NCI-H510A treated with DMSO at 0.1 percent for 48 hours (cell line): ENCODE measurements at regions not wholly inside any gene's neighbourhood (a gene's known extent, or its start where the extent isn't known, plus 50 kb on each side); places are given as distances from the start of the nearest gene placed in this dataset.

Experiments used
- DNase-seq: peaks from one replicate; lab custom pipeline; 2025; lab: John Stamatoyannopoulos, UW

DNA sequence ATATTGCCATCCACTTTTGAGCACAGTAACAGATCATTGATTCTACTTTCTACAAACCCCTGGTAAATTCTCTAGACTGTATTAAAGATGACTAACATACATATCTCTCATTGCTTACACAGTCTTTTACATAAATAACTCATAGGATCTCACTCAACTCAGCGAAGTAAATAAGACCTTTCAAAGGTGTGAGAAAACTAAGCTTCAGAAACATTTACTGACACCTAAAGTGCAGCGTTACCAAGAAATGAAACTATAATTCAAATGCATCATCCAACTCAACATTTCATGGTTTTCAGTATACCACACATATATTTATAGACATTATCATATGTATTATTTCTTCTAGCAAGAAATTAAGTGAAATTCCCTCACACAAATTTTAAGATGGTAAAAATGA is 189.8 kb downstream of the METTL4 start:
- DNase-seq = no peak

DNA sequence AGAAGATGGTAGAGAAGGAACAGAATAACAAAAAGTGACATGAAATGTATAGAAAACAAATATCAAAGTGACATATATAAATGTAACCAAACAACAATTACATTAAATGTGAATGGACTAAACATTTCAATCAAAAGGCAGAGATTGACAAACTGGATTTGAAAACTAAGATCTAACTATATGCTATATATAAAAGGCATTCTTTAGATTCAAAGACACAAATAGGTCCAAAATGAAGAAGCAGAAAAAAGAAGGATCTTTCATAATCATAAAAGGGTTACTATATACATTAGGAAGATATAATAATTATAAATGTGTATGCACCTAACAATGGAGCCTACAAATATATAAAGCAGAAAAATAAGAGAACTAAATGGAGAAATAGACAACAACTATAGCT is 183.7 kb downstream of the METTL4 start:
- no peak for DNase-seq

GRCh38 chr18:2390158-2390557 is 181.1 kb downstream of the METTL4 start:
- DNase-seq = no peak

DNA sequence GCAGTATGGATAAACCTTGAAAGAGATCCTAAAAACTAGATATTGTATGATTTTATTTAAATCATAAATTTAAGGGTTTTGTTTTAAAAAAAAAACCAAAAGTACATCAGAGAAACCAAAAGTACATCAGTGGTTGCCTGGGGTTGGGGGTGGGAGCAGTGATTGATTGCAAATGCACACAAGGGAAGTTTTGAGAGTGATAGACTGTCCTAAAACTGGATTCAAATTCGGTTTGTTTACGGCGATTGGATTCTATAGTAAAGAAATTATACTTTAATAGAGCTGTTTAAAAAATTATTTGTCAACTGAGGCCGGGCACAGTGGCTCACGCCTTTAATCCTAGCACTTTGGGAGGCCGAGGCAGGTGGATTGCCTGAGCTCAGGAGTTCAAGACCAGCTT is 179.8 kb downstream of the METTL4 start:
- DNase-seq = no peak

- no peak for DNase-seq
These were observed 178.9 kb downstream of the METTL4 start for GRCh38 chr18:2392446-2392845.

DNA sequence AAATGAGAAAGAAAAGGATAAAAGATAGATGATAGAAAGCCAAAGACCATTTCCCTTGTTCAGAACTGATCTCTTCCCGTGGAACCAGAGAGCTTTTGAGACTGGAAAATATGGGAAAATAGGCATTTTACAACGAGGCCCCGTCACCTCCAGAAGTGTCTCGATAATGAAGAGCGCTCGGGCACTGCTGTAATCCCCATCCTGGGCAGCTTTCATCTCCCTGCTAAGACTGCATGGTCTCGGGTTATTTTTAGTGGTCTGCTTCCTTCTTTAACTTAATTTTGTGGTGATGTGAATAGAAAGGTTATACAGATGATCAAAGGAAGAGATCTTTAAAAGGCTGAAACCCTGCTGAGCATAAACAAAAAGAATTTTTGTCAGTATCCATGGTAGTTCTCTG is 176.6 kb downstream of the METTL4 start:
- no peak for DNase-seq

DNA sequence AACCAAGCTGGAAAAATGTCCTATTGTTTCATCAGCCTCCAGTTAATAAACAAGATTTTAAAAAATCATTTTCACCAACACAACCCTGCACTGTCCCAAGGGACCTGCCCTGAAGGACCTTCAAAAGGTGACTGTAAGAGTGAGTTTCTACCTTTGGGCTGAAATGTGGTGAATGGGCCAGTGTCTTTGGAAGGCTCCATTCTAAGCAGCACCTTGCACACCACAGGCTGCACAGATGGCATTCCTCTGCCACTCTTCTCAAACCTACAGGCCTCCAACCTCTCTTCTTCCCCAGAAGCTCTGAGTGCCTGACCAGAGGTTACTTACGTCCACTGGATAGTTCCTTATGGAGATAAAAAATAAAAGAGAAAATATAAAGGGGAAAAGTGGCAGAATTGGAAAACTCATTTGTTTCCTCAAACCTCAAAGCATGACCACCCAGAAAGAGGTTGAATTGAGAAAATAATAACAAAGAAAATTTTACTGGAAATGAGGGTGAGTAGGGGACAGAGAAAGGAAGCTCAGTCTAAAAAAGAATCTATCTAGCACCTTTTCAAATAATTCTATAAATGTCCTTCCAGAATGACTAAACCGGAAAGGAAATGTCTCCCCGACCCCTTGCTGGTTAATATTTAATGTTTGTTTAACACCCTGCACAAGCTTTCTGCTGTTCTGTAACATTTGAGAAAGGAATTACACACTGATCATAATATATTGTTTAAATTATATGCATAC is 175.7 kb downstream of the METTL4 start:
- no peak for DNase-seq

DNA sequence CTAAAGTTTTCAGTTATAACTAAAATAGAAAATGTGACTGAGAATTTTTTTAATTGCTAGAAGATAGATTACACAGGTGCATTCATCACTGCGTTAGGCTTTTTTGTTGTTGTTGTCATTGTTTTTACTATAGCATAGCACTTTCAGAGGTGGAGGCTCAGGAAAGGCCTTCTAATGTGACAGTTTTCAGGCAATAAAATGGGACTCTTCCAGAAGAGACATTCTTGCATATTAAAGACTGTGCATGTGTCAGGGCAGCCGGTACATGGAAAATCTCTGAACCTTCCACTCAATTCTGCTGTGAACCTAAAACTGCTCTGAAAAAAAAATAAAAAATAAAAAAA is 175.2 kb downstream of the METTL4 start:
- no peak for DNase-seq

GRCh38 chr18:2400701-2401196 is 170.6 kb downstream of the METTL4 start:
- DNase-seq = no peak

GRCh38 chr18:2402084-2402483 is 169.2 kb downstream of the METTL4 start:
- DNase-seq = no peak

DNA sequence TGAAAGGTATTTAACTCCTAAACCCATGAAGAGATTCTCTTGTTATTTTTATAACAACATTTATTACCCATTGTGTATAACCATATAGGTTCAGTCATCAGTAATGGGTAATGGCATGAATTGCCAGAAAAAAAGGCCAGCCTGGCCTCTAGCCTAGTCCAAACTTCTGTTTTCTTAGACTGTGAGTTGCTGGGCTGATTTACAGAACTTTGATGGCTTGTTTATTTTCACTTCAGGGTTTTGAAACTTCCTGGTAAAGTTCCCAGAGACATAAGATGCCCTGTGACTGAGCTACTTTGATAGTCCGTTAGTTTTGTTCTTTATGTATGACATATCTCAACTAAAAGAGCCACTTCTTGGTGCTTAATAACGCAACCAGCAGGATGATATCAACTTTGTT is 164.8 kb downstream of the METTL4 start:
- DNase-seq = no peak

DNA sequence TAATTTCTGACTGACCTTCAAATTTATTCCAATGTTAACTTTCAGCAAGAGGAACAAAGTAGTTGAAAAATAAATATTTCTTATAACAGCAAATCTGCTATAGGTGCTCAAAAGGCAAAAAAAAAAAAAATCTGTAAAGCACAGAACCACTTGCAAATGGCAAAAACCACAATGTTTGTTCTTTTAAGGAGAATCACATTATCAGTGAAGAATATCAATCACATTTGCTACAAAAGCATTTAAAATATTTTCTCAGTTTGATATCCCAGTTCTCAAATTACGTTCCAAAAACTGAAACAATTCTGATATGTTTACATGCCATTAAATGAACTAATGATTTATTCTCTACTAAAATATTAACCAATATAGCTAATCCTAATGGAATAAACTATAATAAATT is 163.3 kb downstream of the METTL4 start:
- no peak for DNase-seq

DNA sequence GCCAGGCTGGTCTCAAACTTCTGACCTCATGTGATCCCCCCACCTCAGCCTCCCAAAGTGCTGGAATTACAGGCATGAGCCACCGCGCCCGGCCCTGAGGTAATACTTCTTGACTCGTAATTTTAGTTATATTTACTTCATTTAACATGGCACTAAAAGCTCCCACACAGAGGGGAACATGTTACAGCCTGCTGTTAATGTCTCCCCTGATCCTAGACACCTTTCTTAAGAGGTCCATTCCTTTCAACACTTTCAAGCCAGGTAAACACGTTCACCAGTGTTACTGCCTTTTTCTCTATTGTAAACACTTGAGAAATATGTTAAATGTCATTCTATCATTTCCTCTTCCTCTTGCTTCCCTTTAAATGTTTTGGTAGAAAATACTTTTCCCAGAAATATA is 161.4 kb downstream of the METTL4 start:
- no peak for DNase-seq

- DNase-seq = no peak
These were observed 160.6 kb downstream of the METTL4 start for GRCh38 chr18:2410688-2411087.

DNA sequence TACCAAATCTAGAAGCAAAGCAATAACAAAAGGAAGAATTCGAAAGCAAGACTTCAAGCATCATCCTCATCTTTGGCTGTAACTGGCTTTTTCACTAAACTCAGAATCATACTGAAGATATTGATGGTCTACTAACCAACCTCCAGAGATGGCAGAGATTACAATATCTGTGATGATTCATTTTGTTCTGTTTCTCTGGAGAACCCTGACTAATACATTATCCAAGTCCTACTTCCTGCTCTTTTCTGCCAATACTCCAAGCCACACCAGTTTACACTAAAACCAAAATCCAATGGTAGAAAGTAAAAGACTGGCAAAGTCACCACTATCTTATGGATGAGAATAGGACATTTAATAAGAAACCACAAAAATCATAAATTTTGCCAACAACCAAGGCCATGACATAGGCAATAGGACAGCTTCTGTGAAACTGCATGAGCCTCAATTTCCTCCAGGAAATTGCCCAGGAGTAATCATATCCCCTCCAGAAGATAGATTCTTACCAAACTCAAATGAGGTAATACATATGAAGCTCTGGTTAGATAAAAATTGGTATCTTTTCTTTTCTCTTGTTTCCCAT is 159.8 kb downstream of the METTL4 start:
- no peak for DNase-seq

- DNase-seq = no peak
These were observed 159.0 kb downstream of the METTL4 start for GRCh38 chr18:2412281-2412680.

DNA sequence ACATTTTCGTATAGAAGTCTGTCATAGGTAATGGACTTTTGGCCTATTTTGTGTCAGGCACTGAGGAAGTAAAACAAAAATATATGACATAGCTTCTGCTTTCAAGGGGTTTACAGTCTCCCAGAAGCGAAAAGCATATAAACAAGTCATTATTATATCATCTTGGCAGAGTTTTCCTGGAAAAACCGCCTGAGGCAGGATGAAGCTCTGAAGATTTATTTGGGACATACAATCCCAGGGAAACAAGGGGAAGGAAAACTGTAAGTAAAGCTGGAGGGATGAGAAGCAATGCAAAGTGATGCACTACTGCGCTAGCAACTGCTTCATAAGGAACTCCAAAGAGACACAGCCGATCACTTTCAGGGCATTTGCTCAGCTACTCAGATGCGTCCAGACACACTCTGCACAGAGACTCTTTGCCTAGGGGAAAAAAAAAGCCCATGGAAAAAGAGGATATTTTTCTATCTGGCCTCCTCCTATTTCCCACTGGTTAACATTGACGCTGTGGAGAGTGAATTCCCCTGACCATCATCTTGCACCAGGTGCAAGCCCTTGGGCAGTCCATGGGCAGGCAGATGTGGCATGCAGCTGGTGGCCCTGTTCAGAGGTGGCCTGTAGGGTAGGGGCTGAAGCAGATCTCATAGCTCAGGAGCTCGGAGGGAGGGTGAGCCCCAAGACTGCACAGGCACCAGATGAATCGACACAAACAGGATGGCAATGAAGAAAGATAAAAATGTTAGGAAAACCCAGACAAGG is 158.1 kb downstream of the METTL4 start:
- no peak for DNase-seq

GRCh38 chr18:2414235-2414634 is 157.1 kb downstream of the METTL4 start:
- no peak for DNase-seq

DNA sequence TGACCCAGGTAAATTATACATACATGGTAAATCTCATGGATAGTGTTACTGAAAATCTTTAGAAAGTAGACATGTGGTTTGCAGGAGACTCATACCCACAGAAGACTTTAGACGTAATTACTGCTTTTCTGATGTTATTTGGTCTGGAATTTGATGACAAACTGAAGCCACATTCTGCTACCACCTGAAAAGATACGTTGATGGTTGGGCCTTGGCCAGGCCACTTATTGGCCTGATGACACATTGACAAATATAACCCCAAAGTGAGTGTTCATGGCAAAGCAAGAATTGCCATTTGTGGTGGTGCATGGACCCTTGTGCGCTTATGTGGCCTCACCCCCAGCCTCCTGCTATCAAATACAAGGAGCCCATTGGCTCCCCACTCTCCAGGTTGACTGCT is 155.6 kb downstream of the METTL4 start:
- DNase-seq = no peak

DNA sequence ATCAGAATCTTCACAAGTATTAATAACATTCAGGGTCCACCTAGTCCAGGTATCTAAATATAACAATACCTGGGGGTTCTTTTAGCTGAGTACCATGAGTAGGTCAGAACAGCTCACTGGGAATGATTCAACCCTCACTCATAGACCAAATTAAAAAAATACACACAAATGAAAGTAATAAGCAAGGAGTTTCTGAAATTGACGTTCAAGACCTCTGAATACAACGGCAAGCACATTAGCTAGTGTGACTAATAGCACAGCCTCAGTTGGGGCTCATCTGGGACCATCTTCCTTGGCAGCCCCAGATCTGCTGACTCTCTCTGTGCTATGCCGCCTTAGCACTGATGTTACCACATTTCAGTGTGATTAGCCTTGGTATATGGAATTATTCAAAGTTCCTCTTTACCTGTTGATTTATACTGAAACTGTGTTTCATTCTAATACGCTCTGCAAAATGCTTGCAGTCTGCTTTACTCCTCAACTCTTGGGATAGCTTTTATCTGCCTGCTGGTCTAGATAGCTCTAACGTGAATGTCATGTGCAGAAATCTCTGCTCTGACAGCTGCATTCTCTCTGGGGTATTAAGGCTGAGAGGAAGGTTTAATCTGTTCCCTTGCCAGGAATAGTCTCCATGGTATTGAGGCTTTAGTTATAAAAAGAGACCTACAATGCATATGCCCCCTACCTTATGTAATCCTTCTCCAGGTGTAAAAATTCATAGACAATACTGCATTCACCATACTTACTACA is 153.3 kb downstream of the METTL4 start:
- no peak for DNase-seq

DNA sequence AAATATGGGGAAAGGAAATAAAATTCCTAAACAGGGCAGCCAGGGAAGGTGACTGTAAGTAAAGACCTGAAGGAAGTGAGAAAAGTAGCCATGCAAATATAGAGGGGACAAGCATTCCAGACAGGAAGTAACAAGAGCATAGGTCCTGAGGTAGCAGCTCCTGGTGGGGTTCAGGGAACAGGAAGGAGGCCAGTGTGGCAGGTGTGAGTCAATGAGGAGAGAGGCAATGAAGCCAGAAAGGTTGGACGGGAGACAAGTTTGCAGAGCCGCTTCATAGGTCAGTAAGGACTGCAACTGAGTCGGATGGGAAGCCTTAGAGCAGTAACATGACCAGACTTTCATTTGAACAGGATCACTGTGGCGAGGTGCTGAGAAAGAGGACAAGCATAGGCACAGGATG is 150.9 kb downstream of the METTL4 start:
- no peak for DNase-seq

GRCh38 chr18:2423761-2424160 is 147.5 kb downstream of the METTL4 start:
- DNase-seq = no peak

DNA sequence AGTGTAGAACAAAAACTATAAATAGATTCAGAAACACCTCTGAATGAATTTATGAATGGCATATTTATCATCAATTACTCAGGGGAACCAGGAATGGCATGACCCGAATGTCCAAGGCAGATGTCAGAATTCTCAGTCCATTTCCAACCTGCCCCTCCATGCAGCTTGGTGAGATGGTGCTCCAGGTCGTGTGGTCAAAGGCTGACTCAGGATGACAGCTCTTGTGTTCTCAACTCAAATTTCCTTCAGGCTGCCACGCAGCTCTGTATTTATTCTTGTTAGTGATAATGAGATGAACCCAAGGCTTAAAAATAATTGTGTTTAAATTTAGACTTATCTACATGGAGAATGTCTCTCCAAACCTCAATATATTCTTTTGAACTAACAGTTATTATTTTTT is 146.9 kb downstream of the METTL4 start:
- no peak for DNase-seq
